T47D (cell line): ENCODE measurements at regions not wholly inside any gene's neighbourhood (a gene's known extent, or its start where the extent isn't known, plus 50 kb on each side); places are given as distances from the start of the nearest gene placed in this dataset.

Experiments
- DNase-seq, 2 experiments: peaks; one replicate each; pipeline versions ENCODE4 v3.0.0 to v3.0.0-alpha.2; 2011 to 2012; ENCODE audit warnings: low read depth in 1 of 2, low spot score in 1 of 2
- JUND ChIP-seq: IDR thresholded peaks from 2 replicates; pipeline ENCODE4 v1.6.1; 2012; ENCODE audit warnings: low read depth
- in situ Hi-C: cut with HindIII; loops from 2 replicates; pipeline ENCODE4 v1.10.0; 2016; ENCODE audit warnings: low sequenced_read_pairs, low pct_unique_long_range_greater_than_20kb

DNA sequence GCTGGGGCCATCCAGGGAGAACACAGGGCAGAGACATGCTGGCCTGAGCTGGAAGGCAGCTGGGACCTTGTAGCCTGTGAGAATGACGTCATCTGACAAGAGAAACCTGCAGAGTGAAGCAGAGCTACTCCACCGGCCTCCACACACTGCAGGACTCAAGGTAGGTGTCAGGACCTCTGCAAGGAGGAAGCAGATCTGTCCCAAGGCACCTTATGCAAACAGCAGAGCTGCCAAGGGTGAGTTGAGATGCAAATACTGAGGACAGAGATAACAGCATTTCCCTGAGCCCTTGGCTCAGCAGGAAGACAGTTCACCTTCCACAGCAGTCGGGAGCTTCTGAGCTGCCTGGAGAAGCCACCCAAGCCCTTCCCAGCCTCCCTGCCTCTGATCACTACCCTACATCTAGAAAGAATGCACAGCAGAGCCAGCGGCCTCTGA lies 51.9 kb upstream of the IGSF9B start:
- TF ChIP-seq JUND: no peak
- in situ Hi-C loops: no loop called here
- DNase-seq: peak; percentile 61 to 68

DNA sequence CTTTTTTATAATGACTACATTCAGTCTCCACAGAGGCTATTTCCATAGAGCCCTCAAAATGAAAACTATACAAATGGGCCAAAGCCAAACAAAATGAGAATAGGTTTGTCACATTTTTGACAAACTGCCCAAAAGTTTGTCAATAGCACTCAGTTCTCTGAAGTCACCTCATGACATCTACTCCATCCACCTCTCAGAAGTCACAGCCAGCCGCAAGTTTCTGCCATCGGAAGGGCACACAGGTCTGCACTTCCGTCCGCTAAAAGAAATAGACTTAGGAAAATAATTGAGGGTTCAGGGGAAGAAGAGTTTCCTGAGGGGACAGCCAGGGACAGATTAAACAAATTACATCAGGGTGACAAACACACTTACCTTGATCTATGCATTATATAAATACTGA lies 55.4 kb upstream of the JAM3 start:
- TF ChIP-seq JUND: no peak
- DNase-seq: no peak
- in situ Hi-C loops: no loop called here

DNA sequence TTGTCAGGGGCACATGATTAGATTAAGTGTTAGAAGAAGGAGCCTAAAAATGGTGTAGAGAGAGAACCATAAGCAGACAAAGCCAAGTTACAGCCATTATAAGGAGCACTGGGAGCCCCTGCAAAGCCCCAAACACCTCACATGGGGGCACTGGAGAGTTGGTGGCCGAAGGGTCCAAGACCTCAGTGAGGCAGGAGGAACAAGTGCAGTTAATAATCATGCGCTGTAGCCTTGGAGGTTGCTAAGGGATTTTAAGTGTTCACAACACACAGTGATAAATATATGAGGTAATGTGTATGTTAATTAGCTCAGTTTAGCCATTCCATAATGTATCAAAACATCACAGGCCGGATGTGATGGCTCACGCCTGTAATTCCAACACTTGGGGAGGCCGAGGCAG lies 54.4 kb upstream of the JAM3 start:
- in situ Hi-C loops: no loop called here
- TF ChIP-seq JUND: no peak
- peak in 1 of 2 experiments; percentile 70 for DNase-seq

DNA sequence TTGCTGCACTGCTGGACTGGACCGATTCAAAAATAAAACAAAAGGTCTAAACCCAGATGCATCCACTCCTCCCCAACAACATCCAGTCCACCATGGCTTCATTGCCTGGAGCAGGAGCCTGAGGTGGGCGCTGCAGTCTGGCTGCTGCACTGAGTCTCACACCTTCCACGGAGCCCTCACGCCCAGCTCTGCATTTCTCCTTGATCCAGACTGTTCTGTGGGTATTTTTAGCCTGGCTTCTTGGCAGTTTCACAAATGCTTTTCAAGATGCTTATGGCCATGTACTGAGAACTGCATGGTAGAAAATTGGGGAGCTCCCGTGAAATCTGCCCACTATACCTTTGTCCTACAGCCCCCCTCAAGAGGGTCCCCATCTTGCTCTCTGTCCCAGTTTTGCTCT lies 53.3 kb upstream of the JAM3 start:
- no peak for TF ChIP-seq JUND
- in situ Hi-C loops: no loop called here
- DNase-seq: no peak

DNA sequence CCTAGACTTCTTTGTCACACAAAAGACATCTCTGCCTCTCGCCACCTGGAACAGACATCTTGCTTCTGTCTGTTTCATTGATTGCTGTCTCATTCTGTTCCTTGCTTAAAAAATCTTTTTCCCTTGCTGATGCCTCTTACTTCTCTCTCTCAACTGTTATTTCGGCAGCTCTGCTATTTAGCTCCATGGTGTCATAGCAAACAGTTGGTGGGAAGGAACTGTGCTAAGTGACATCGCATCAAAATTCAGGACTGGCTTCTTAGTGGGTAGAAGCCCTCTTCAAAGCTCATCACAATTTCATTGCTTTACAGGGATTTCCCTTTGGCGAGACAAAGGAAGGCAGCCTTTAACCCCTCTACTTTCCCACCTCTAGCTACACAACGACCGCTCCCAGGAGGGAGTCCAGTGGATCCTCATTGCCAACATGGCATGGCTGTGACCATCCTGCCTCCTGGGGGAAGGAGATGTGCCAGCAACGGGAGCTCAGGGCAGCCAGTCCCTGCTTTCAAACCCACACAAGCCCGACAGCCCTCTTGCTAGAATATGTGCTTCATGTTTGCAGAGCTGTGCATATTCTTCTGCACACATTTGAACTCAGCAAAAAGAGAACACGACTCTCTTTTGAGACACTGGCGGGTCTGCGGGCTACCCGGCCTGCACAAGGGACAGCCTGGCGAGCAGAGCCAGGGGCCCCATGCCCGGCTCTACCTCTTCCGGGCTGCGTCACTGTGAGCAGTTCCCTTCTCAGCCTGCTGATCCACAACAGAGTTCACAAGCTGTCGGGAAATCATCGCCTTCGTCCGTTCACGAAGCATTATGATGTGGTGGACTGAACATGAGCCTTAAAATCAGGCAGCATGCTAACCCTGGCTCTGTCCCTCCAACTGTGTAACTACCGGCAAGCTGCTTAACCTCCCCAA lies 51.1 kb upstream of the JAM3 start:
- DNase-seq: no peak
- in situ Hi-C loops: no loop called here
- TF ChIP-seq JUND: no peak
